Kidney (tissue), 13 donors: ENCODE measurements at regions not wholly inside any gene's neighbourhood (a gene's known extent, or its start where the extent isn't known, plus 50 kb on each side); places are given as distances from the start of the nearest gene placed in this dataset.

Source experiments
- DNase-seq, 5 donors: peaks; one replicate each; pipeline ENCODE4 v3.0.0-alpha.2; 2013 to 2020
- FAIRE-seq: peaks from 2 replicates; lab custom pipeline; 2012; peaks lifted over from hg19 to GRCh38; lab: Jason Lieb, UNC
- H3K27ac ChIP-seq, 2 donors: one replicate each; pipeline ENCODE4 v1.7.0; 2013; ENCODE audit warnings: low read depth in 2 of 2, low read length in 2 of 2, inconsistent platforms in 1 of 2
- H3K27me3 ChIP-seq: one replicate; pipeline ENCODE4 v1.7.1; 2013; ENCODE audit warnings: low read length, inconsistent platforms; ENCODE audit not compliant: control insufficient read depth, insufficient read depth
- H3K36me3 ChIP-seq, 3 donors: one replicate each; pipeline versions ENCODE4 v1.7.0 to v1.7.1; 2013; ENCODE audit warnings: low read length in 3 of 3, control low read depth in 1 of 3, inconsistent platforms in 1 of 3; ENCODE audit not compliant: insufficient read depth in 3 of 3, control insufficient read depth in 2 of 3
- H3K4me1 ChIP-seq, 3 donors: one replicate each; pipeline versions ENCODE4 v1.7.0 to v1.7.1; 2013; ENCODE audit warnings: low read length in 3 of 3, inconsistent platforms in 1 of 3, low read depth in 1 of 3; ENCODE audit not compliant: control insufficient read depth in 2 of 3, insufficient read depth in 2 of 3
- H3K4me3 ChIP-seq, 3 donors: one replicate each; pipeline versions ENCODE4 v1.7.0 to v1.8.1; 2013; ENCODE audit warnings: low read length in 3 of 3, control low read depth in 1 of 3, inconsistent platforms in 1 of 3
- H3K9ac ChIP-seq, 3 donors: one replicate each; pipeline versions ENCODE4 v1.7.0 to v1.7.1; 2013; ENCODE audit warnings: low read length in 3 of 3, control low read depth in 1 of 3, inconsistent platforms in 1 of 3
- H3K9me3 ChIP-seq, 3 donors: one replicate each; pipeline versions ENCODE4 v1.7.0 to v1.7.1; 2013; ENCODE audit warnings: low read length in 3 of 3, control low read depth in 1 of 3, inconsistent platforms in 1 of 3; ENCODE audit not compliant: control insufficient read depth in 2 of 3, insufficient read depth in 1 of 3
- intact Hi-C: fragments of 100-400 bp; cut with DNase I; formaldehyde crosslinking; loops from one replicate; pipeline ENCODE4 v1.11.1; 2022
- TF ChIP-seq, protein P1 (sequence below): IDR thresholded peaks from 3 replicates; pipeline ENCODE4 v1.5.1; 2012; ENCODE audit warnings: mild to moderate bottlenecking, moderate library complexity, borderline replicate concordance; ENCODE audit not compliant: insufficient read depth; ENCODE audit errors: extremely low read depth
- donor health status: control.
- donor health status: control.
- donor health status: control.
- donor health status: control.
- donor health status: control.
- donor health status: DM: yes; HTN: yes; CAD: no.
- donor health status: Normal renal cell carcinoma (clear cell type).

DNA sequence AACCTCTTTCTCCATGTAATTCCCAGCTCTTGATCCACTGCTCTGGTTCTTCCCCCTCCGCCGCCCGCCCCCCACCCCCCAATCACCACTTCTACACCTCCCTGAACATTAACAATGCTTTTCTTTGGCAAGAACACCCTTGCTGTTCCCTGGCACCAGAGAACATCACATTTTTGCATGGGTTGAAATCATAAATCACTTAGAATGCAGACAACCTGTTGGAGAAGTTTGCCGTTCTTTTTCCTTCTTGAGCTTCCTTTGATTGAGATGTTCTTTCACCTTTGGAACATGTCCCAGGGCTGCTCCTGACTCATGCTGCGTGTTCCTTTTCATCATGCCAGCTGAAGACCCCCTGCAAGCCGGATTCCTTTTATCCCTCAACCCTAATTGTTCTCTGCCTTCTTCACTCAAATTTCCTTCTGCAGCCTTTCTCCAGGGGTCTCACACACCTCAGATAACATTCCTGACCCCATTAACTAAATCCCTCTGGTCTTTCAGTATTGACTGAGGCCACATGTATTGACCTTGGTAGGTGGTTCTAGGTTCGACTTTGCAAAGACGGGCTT, 294.1 kb upstream of the TMPO start:
- DNase-seq, result no peak
- H3K27me3 ChIP-seq, result no peaks in the 10 kb centered on the region
- intact Hi-C loops, result no loop called here
- H3K4me1 ChIP-seq, result no peaks in the 10 kb centered on the region
- no peaks in the 10 kb centered on the region for H3K9me3 ChIP-seq
- TF ChIP-seq, protein P1, sequence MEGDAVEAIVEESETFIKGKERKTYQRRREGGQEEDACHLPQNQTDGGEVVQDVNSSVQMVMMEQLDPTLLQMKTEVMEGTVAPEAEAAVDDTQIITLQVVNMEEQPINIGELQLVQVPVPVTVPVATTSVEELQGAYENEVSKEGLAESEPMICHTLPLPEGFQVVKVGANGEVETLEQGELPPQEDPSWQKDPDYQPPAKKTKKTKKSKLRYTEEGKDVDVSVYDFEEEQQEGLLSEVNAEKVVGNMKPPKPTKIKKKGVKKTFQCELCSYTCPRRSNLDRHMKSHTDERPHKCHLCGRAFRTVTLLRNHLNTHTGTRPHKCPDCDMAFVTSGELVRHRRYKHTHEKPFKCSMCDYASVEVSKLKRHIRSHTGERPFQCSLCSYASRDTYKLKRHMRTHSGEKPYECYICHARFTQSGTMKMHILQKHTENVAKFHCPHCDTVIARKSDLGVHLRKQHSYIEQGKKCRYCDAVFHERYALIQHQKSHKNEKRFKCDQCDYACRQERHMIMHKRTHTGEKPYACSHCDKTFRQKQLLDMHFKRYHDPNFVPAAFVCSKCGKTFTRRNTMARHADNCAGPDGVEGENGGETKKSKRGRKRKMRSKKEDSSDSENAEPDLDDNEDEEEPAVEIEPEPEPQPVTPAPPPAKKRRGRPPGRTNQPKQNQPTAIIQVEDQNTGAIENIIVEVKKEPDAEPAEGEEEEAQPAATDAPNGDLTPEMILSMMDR, result no peak
- no peak overlapping the region for H3K4me3 ChIP-seq
- H3K9ac ChIP-seq, result no peak overlapping the region
- H3K36me3 ChIP-seq, result no peaks in the 10 kb centered on the region
- no peak overlapping the region for H3K27ac ChIP-seq
- FAIRE-seq, result no peak

DNA sequence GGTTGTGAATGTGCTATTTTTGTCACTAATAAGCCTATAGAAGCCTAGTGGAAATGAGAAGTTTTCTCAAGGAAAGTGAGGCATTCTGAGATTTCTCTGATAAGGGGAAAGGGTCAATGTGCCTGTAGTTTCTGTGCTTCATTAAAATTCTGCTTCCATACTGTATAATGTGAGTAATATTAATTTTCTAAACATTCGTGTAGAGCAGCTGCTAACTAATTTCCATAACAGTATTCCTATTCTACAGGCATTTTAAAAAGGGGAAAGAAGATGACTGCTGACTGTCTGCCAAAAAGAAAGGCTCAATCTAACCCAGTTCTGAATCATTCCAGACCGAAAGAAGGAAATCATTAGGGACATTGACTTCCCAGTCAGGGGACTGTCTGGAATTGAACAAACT, 293.3 kb upstream of the TMPO start:
- DNase-seq, result no peak

DNA sequence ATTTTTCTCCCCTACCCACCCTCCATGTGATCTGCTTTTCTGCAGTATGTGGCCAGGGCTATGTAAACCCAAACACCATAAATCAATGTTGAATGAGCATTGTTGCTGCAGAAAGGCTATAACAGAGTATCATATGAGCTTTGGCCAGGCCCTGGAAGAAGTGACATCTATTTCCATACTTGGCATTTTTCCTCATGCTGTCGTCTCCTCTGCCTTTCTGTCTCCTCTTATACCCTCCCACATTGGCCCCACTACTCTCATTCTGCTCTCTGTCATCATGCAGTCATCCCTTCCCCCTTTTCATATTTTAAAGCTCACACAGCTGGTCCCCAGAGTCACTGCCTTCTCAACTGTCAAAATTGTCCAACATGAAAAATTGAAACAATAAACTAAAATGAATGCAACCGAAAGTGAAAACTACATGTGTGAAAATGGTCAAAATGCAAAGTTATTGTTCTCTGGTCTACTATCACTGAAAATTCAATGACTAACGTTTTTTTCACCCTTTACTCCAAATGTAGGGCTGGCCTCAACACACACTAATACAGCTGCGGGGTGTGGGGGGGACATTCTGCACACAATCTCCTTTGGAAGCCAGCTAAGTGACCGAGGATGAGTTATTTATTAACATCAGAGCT, 290.7 kb upstream of the TMPO start:
- Histone ChIP-seq H3K27ac (no peak overlapping the region), H3K36me3 (no peaks in the 10 kb centered on the region), H3K27me3 (no peaks in the 10 kb centered on the region), H3K9me3 (no peaks in the 10 kb centered on the region), H3K4me1 (peaks cover 0 to 4% (median 0%) of the 10 kb centered on the region in 3 donors), H3K4me3 (no peak overlapping the region), H3K9ac (no peak overlapping the region)
- DNase-seq, result peak in 2 of 5 donors; percentile 18 to 39
- intact Hi-C loops, result no loop called here
- TF ChIP-seq, protein P1, result no peak
- no peak for FAIRE-seq

More for the DNA sequence above, 293.3 kb upstream of the TMPO start:
- intact Hi-C loops, result no loop called here
- H3K4me3 ChIP-seq, result no peak overlapping the region
- H3K27me3 ChIP-seq, result no peaks in the 10 kb centered on the region
- H3K27ac ChIP-seq, result no peak overlapping the region
- H3K36me3 ChIP-seq, result no peaks in the 10 kb centered on the region
- no peak overlapping the region for H3K9ac ChIP-seq
- no peaks in the 10 kb centered on the region for H3K4me1 ChIP-seq
- TF ChIP-seq, protein P1, result no peak
- H3K9me3 ChIP-seq, result no peaks in the 10 kb centered on the region
- FAIRE-seq, result no peak
